ENCODE measurements at regions not wholly inside any gene's neighbourhood (a gene's known extent, or its start where the extent isn't known, plus 50 kb on each side); places are given as distances from the start of the nearest gene placed in this dataset.

GRCh38 chr5:4083591-4084337, 488.1 kb downstream of the IRX1 start:
- DNase-seq, result no peak

GRCh38 chr5:4086081-4086480, 490.4 kb downstream of the IRX1 start:
- DNase-seq, result no peak

- DNase-seq, result no peak
Observed at GRCh38 chr5:4087110-4087509, 491.5 kb downstream of the IRX1 start.

- no peak for DNase-seq
Observed at GRCh38 chr5:4089087-4089486, 493.5 kb downstream of the IRX1 start.

- DNase-seq, result no peak
Observed at GRCh38 chr5:4093236-4093635, 497.6 kb downstream of the IRX1 start.

GRCh38 chr5:4093970-4094369, 498.3 kb downstream of the IRX1 start:
- DNase-seq, result no peak

GRCh38 chr5:4095918-4096630, 500.4 kb downstream of the IRX1 start:
- DNase-seq, result no peak

GRCh38 chr5:4097199-4097598, 501.6 kb downstream of the IRX1 start:
- DNase-seq, result no peak

- DNase-seq, result no peak
Observed at GRCh38 chr5:4098226-4098625, 502.6 kb downstream of the IRX1 start.

GRCh38 chr5:4099386-4099785, 503.8 kb downstream of the IRX1 start:
- DNase-seq, result no peak

GRCh38 chr5:4100739-4101138, 505.1 kb downstream of the IRX1 start:
- no peak for DNase-seq

GRCh38 chr5:4101189-4101588, 505.6 kb downstream of the IRX1 start:
- no peak for DNase-seq

- no peak for DNase-seq
Observed at GRCh38 chr5:4104831-4105597, 509.4 kb downstream of the IRX1 start.

- no peak for DNase-seq
Observed at GRCh38 chr5:4108690-4109089, 513.1 kb downstream of the IRX1 start.

GRCh38 chr5:4113426-4113825, 517.8 kb downstream of the IRX1 start:
- DNase-seq, result no peak

- DNase-seq, result no peak
Observed at GRCh38 chr5:4113905-4114304, 518.3 kb downstream of the IRX1 start.

GRCh38 chr5:4114452-4114851, 518.8 kb downstream of the IRX1 start:
- DNase-seq, result no peak

- no peak for DNase-seq
Observed at GRCh38 chr5:4116834-4117233, 521.2 kb downstream of the IRX1 start.

GRCh38 chr5:4124221-4124970, 528.8 kb downstream of the IRX1 start:
- DNase-seq, result no peak

- DNase-seq, result no peak
Observed at GRCh38 chr5:4128994-4129393, 533.4 kb downstream of the IRX1 start.

- no peak for DNase-seq
Observed at GRCh38 chr5:4129523-4129922, 533.9 kb downstream of the IRX1 start.

GRCh38 chr5:4130819-4131218, 535.2 kb downstream of the IRX1 start:
- DNase-seq, result no peak

GRCh38 chr5:4137781-4138180, 542.1 kb downstream of the IRX1 start:
- no peak for DNase-seq
